Endodermal cell (in vitro differentiated cells): ENCODE measurements at regions not wholly inside any gene's neighbourhood (a gene's known extent, or its start where the extent isn't known, plus 50 kb on each side); places are given as distances from the start of the nearest gene placed in this dataset.

Source experiments
- DNase-seq: peaks from one replicate; pipeline ENCODE4 v3.0.0-alpha.2; 2017
- H3K27ac ChIP-seq: 2 replicates; pipeline ENCODE4 v1.5.1; 2013; ENCODE audit warnings: mild to moderate bottlenecking, low read depth, low read length, moderate library complexity
- H3K27me3 ChIP-seq: 2 replicates; pipeline ENCODE4 v1.6.1; 2013; ENCODE audit warnings: mild to moderate bottlenecking, low read length, moderate library complexity; ENCODE audit not compliant: insufficient read depth, control insufficient read depth, poor library complexity, severe bottlenecking
- H3K36me3 ChIP-seq: 2 replicates; pipeline ENCODE4 v1.7.0; 2013; ENCODE audit warnings: mild to moderate bottlenecking, low read length, moderate library complexity; ENCODE audit not compliant: control insufficient read depth, insufficient read depth
- H3K4me1 ChIP-seq: one replicate; pipeline ENCODE4 v1.7.0; 2013; ENCODE audit warnings: low read length; ENCODE audit not compliant: control insufficient read depth, insufficient read depth
- H3K4me3 ChIP-seq: 2 replicates; pipeline ENCODE4 v1.5.1; 2013; ENCODE audit warnings: mild to moderate bottlenecking, low read length, moderate library complexity
- H3K9ac ChIP-seq: 2 replicates; pipeline ENCODE4 v1.6.1; 2013; ENCODE audit warnings: mild to moderate bottlenecking, low read length, moderate library complexity; ENCODE audit not compliant: poor library complexity, severe bottlenecking; ENCODE audit errors: extremely low read depth
- H3K9me3 ChIP-seq: 2 replicates; pipeline ENCODE4 v1.6.1; 2013; ENCODE audit warnings: mild to moderate bottlenecking, low read length, moderate library complexity; ENCODE audit not compliant: control insufficient read depth
- H3K27ac Mint-ChIP-seq: 2 replicates; pipeline ENCODE4 v1.8.0; 2020; ENCODE audit warnings: mixed read lengths
- H3K27me3 Mint-ChIP-seq: 2 replicates; pipeline ENCODE4 v1.8.0; 2021; ENCODE audit warnings: mild to moderate bottlenecking, mixed read lengths; ENCODE audit not compliant: insufficient read depth
- H3K36me3 Mint-ChIP-seq: 2 replicates; pipeline ENCODE4 v1.8.0; 2020; ENCODE audit warnings: low read depth, mixed read lengths
- H3K4me1 Mint-ChIP-seq: 2 replicates; pipeline ENCODE4 v1.8.0; 2020; ENCODE audit warnings: mixed read lengths
- H3K4me3 Mint-ChIP-seq: 2 replicates; pipeline ENCODE4 v1.8.0; 2020; ENCODE audit warnings: mild to moderate bottlenecking, moderate library complexity, mixed read lengths
- H3K9me3 Mint-ChIP-seq: 2 replicates; pipeline ENCODE4 v1.8.0; 2020; ENCODE audit warnings: mild to moderate bottlenecking, mixed read lengths
- WGBS, 2 experiments: methylation state at CpG; one replicate each; pipeline versions ENCODE4 v1.1.5 to v1.1.7; 2013; ENCODE audit warnings: missing lambda C conversion rate in 2 of 2, mixed read lengths in 1 of 2; ENCODE audit not compliant: insufficient coverage in 1 of 2, insufficient read length in 1 of 2; 5-methylcytosine and 5-hydroxymethylcytosine counted together
- TF ChIP-seq, protein P1 (sequence below): fragments of 200-600 bp; sonication (generic); conservative IDR thresholded peaks from 2 replicates; pipeline ENCODE4 v1.5.0; 2021; ENCODE audit warnings: antibody characterized with exemption, mild to moderate bottlenecking

DNA sequence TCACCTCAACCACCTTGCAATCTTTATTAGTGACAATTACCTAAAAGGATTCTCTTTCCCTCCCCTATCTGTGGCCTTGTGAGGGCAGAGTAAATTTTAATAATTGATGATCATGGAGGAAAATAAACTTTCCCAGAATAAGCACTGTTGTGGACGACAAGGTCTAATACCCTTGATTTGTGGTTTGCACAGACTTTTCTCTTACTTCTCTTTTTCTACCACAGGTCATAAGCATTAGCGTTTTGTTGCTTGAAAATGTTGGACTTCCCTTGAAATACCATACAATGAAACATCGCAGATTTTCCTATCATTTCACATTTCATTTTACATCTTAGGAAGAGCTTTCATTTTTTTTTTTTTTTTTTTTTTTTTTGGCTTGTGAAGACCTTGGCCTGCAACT is 188.1 kb upstream of the TMEM72 start:
- TF ChIP-seq, protein P1, sequence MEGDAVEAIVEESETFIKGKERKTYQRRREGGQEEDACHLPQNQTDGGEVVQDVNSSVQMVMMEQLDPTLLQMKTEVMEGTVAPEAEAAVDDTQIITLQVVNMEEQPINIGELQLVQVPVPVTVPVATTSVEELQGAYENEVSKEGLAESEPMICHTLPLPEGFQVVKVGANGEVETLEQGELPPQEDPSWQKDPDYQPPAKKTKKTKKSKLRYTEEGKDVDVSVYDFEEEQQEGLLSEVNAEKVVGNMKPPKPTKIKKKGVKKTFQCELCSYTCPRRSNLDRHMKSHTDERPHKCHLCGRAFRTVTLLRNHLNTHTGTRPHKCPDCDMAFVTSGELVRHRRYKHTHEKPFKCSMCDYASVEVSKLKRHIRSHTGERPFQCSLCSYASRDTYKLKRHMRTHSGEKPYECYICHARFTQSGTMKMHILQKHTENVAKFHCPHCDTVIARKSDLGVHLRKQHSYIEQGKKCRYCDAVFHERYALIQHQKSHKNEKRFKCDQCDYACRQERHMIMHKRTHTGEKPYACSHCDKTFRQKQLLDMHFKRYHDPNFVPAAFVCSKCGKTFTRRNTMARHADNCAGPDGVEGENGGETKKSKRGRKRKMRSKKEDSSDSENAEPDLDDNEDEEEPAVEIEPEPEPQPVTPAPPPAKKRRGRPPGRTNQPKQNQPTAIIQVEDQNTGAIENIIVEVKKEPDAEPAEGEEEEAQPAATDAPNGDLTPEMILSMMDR: no peak
- H3K4me3 ChIP-seq: no peak overlapping the region
- WGBS, 2 experiments: 90 to 96% methylated on average over 2 to 3 of the region's 3 CpGs
- H3K9ac ChIP-seq: no peak overlapping the region
- H3K9me3 ChIP-seq: no peaks in the 10 kb centered on the region
- no peak for DNase-seq
- H3K36me3 Mint-ChIP-seq: no peaks in the 10 kb centered on the region
- H3K9me3 Mint-ChIP-seq: no peaks in the 10 kb centered on the region
- no peaks in the 10 kb centered on the region for H3K4me1 ChIP-seq
- no peaks in the 10 kb centered on the region for H3K27me3 Mint-ChIP-seq
- H3K4me3 Mint-ChIP-seq: no peak overlapping the region
- H3K27me3 ChIP-seq: no peaks in the 10 kb centered on the region
- H3K27ac ChIP-seq: no peak overlapping the region
- no peaks in the 10 kb centered on the region for H3K4me1 Mint-ChIP-seq
- H3K36me3 ChIP-seq: no peaks in the 10 kb centered on the region
- no peak overlapping the region for H3K27ac Mint-ChIP-seq

DNA sequence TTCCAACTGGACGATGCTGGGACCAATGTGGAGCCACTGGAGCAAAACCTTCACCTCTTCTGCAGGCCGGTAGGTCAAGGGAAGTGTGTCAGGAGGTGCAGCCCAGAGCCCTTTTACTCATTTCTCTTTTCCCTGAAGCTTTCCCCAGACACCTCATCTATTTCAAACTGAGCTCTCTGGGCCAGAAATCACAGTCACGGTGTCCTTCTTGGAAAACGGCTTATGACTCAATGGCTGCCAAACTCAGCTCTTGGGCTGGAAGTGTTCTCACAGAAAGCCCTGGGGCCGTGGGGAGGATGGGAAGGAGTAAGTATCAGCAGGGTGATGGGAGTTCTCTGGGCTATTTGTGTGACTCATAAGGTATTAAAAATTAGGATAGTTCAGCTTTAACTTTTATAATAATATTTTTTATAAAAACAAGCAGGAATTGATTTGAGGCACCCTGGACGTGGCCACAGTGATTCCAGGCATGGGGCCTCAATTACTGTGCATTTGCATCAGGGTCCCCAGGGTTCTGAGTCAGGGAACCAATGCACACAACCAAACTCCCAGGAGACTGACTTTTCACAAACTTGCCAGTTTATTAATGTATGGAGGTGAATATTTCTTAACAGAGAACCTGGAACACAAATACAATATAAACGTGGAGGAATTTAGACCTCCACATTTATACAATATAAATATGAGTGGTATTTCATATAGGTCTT is 187.4 kb upstream of the TMEM72 start:
- Histone ChIP-seq H3K36me3 (no peaks in the 10 kb centered on the region), H3K9me3 (no peaks in the 10 kb centered on the region), H3K4me1 (no peaks in the 10 kb centered on the region), H3K4me3 (no peak overlapping the region), H3K27me3 (no peaks in the 10 kb centered on the region), H3K9ac (no peak overlapping the region), H3K27ac (no peak overlapping the region)
- TF ChIP-seq, protein P1: no peak
- Mint-ChIP-seq H3K36me3 (no peaks in the 10 kb centered on the region), H3K27me3 (no peaks in the 10 kb centered on the region), H3K4me3 (no peak overlapping the region), H3K27ac (no peak overlapping the region), H3K9me3 (no peaks in the 10 kb centered on the region), H3K4me1 (no peaks in the 10 kb centered on the region)
- no peak for DNase-seq
- WGBS, 2 experiments: 87 to 89% methylated on average over 3 to 6 of the region's 7 CpGs

DNA sequence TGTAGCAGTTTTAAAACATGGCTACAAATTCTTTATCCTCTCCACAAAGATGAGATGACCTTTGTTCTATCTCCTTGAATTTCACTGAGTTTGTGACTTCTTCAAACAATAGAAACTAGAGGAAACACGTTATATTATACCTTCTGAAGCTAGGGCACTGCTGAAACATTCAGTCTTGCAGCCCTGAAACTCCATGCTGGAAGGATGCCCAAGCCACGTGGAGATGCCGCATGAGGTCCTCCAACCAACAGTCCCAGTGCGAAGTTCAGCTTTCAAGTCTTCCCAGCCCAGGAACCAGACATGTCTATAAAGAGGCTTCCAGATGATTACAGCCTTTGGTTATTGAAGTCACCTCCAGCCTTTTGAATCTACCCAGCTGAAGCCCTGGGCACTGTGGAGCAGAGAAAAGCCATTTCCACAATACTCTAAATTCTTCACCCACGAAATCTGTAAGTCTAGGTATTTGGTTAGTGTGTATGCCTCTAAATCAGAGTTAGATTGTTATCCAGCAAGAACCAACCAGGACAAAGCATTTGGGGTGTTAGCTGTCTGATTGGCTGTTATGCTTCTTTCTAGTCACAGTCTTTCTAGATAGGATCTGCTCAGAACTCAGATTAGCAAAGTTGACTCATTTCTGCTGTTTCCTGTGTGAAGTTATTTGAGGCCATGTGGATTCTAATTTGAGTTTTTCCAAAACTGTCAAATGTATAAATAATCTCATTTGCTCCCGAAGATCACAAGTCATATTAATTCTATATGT is 186.5 kb upstream of the TMEM72 start:
- no peak overlapping the region for H3K9ac ChIP-seq
- Mint-ChIP-seq H3K9me3 (no peaks in the 10 kb centered on the region), H3K4me1 (no peaks in the 10 kb centered on the region), H3K27me3 (no peaks in the 10 kb centered on the region), H3K4me3 (no peak overlapping the region), H3K36me3 (no peaks in the 10 kb centered on the region), H3K27ac (no peak overlapping the region)
- H3K4me1 ChIP-seq: no peaks in the 10 kb centered on the region
- H3K4me3 ChIP-seq: no peak overlapping the region
- no peaks in the 10 kb centered on the region for H3K27me3 ChIP-seq
- H3K9me3 ChIP-seq: no peaks in the 10 kb centered on the region
- no peak overlapping the region for H3K27ac ChIP-seq
- no peaks in the 10 kb centered on the region for H3K36me3 ChIP-seq
- DNase-seq: no peak
- 90 to 97% methylated on average over 4 to 6 of the region's 6 CpGs for WGBS, 2 experiments
- TF ChIP-seq, protein P1: no peak
